Mammary epithelial cell (primary cell): ENCODE measurements at regions not wholly inside any gene's neighbourhood (a gene's known extent, or its start where the extent isn't known, plus 50 kb on each side); places are given as distances from the start of the nearest gene placed in this dataset.

Experiments used
- EZH2 ChIP-seq: IDR thresholded peaks from 2 replicates; pipeline ENCODE4 v1.6.1; 2012; ENCODE audit warnings: low read length, inconsistent platforms, borderline replicate concordance
- TF ChIP-seq, protein P1 (sequence below), 2 donors: IDR thresholded peaks in 1 of 2; conservative IDR thresholded peaks in 1 of 2; 2 replicates each; pipeline ENCODE4 v1.5.1; 2011 to 2012; ENCODE audit warnings: inconsistent platforms in 2 of 2, low read length in 2 of 2, mild to moderate bottlenecking in 2 of 2, control low read depth in 1 of 2, low read depth in 1 of 2; ENCODE audit not compliant: insufficient read depth in 1 of 2; ENCODE audit errors: extremely low read depth in 1 of 2

DNA sequence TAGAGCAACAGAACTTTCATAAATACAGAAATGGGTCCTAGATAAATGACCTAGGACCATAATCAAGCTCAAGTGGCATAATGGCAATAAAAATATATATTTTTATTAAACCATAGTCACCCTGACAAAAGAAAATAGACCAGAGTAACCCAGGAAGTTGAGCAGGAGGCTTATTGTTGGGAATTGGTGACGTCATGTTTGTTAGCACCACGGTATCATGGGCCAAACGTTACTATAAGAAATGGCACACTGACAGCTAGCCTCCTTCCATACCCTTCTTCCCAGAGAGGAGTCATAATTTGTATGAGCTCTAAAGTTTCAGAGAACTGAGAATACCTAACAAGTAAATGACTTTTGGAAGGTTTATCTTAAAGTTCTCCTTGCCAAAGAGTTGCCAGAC is 1698.2 kb downstream of the REEP3 start:
- TF ChIP-seq, protein P1, sequence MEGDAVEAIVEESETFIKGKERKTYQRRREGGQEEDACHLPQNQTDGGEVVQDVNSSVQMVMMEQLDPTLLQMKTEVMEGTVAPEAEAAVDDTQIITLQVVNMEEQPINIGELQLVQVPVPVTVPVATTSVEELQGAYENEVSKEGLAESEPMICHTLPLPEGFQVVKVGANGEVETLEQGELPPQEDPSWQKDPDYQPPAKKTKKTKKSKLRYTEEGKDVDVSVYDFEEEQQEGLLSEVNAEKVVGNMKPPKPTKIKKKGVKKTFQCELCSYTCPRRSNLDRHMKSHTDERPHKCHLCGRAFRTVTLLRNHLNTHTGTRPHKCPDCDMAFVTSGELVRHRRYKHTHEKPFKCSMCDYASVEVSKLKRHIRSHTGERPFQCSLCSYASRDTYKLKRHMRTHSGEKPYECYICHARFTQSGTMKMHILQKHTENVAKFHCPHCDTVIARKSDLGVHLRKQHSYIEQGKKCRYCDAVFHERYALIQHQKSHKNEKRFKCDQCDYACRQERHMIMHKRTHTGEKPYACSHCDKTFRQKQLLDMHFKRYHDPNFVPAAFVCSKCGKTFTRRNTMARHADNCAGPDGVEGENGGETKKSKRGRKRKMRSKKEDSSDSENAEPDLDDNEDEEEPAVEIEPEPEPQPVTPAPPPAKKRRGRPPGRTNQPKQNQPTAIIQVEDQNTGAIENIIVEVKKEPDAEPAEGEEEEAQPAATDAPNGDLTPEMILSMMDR (conservative IDR thresholded peaks at IDR 0.05 in 1 of 2, IDR thresholded peaks at IDR 0.05 in 1 of 2; ENCODE audit: extremely low read depth in 1 of 2, insufficient read depth in 1 of 2, low read depth in 1 of 2, low read length in 2 of 2): no peak
- TF ChIP-seq EZH2: no peak
